GM04503 (cell line): ENCODE measurements at regions not wholly inside any gene's neighbourhood (a gene's known extent, or its start where the extent isn't known, plus 50 kb on each side); places are given as distances from the start of the nearest gene placed in this dataset.
"Not testable (repeated sequence)": the region's sequence is repeated elsewhere in the genome, so short reads cannot be mapped to it uniquely, and the experiment has no call there.

Source experiments
- DNase-seq: peaks from one replicate; pipeline ENCODE4 v3.0.0-alpha.2; 2012; ENCODE audit warnings: low read depth

GRCh38 chr1:30660241-30660640 lies 63.1 kb downstream of the MATN1 start:
- DNase-seq, result no peak

GRCh38 chr1:30659702-30660101 lies 63.7 kb downstream of the MATN1 start:
- no peak for DNase-seq

- not testable (repeated sequence) for DNase-seq
These were observed 65.0 kb downstream of the MATN1 start for GRCh38 chr1:30658375-30658774.

GRCh38 chr1:30658014-30658336 lies 65.4 kb downstream of the MATN1 start:
- DNase-seq, result no peak

GRCh38 chr1:30657131-30658013 lies 66.0 kb downstream of the MATN1 start:
- no peak for DNase-seq

GRCh38 chr1:30656171-30656940 lies 67.0 kb downstream of the MATN1 start:
- DNase-seq, result no peak

- DNase-seq, result no peak
These were observed 67.7 kb downstream of the MATN1 start for GRCh38 chr1:30655672-30656071.

GRCh38 chr1:30654188-30654587 lies 69.2 kb downstream of the MATN1 start:
- no peak for DNase-seq

GRCh38 chr1:30652152-30652841 lies 71.1 kb downstream of the MATN1 start:
- DNase-seq, result no peak

GRCh38 chr1:30651395-30651794 lies 72.0 kb downstream of the MATN1 start:
- not testable (repeated sequence) for DNase-seq

GRCh38 chr1:30650968-30651320 lies 72.4 kb downstream of the MATN1 start:
- no peak for DNase-seq

- no peak for DNase-seq
These were observed 73.1 kb downstream of the MATN1 start for GRCh38 chr1:30650038-30650967.

GRCh38 chr1:30649321-30649991 lies 73.9 kb downstream of the MATN1 start:
- DNase-seq, result no peak

GRCh38 chr1:30648408-30649000 lies 74.9 kb downstream of the MATN1 start:
- DNase-seq, result no peak

- DNase-seq, result no peak
These were observed 77.6 kb downstream of the MATN1 start for GRCh38 chr1:30645807-30646206.

- no peak for DNase-seq
These were observed 80.8 kb downstream of the MATN1 start for GRCh38 chr1:30642391-30643120.

- DNase-seq, result no peak
These were observed 81.6 kb downstream of the MATN1 start for GRCh38 chr1:30641572-30642353.

- no peak for DNase-seq
These were observed 83.4 kb downstream of the MATN1 start for GRCh38 chr1:30639881-30640452.

GRCh38 chr1:30638811-30639210 lies 84.6 kb downstream of the MATN1 start:
- DNase-seq, result no peak
